AG04450 (cell line): ENCODE measurements at regions not wholly inside any gene's neighbourhood (a gene's known extent, or its start where the extent isn't known, plus 50 kb on each side); places are given as distances from the start of the nearest gene placed in this dataset.

Experiments used
- CTCF ChIA-PET: fragments of 300-600, 350-600 bp; formaldehyde crosslinking; extraction: SDS; loops from one replicate; lab custom pipeline; 2022; ENCODE audit warnings: antibody characterized with exemption, inconsistent platforms; lab: Charles Lee
- POLR2A ChIA-PET: fragments of 350-600 bp; formaldehyde crosslinking; extraction: SDS; loops from one replicate; lab custom pipeline; 2021; ENCODE audit warnings: antibody characterized with exemption, inconsistent platforms; lab: Yijun Ruan, JAX
- DNase-seq: peaks from one replicate; pipeline ENCODE4 v3.0.0-alpha.2; 2011; ENCODE audit warnings: low read depth, low spot score
- H3K27ac ChIP-seq: one replicate; pipeline ENCODE4 v1.5.1; 2012; ENCODE audit warnings: low read depth, low read length, control low read depth
- H3K27me3 ChIP-seq: one replicate; pipeline ENCODE4 v1.6.0; 2012; ENCODE audit warnings: low read length; ENCODE audit not compliant: control insufficient read depth, insufficient read depth
- H3K4me3 ChIP-seq: 2 replicates; pipeline ENCODE4 v1.5.1; 2011; ENCODE audit warnings: mild to moderate bottlenecking, low read depth, low read length, control low read depth
- H3K9me3 ChIP-seq: 2 replicates; pipeline ENCODE4 v1.5.1; 2012; ENCODE audit warnings: low read length; ENCODE audit not compliant: control insufficient read depth, insufficient read depth
- TF ChIP-seq, protein P1 (sequence below): IDR thresholded peaks from 2 replicates; pipeline ENCODE4 v1.5.1; 2011; ENCODE audit warnings: low read depth, low read length, control low read depth, inconsistent platforms

DNA sequence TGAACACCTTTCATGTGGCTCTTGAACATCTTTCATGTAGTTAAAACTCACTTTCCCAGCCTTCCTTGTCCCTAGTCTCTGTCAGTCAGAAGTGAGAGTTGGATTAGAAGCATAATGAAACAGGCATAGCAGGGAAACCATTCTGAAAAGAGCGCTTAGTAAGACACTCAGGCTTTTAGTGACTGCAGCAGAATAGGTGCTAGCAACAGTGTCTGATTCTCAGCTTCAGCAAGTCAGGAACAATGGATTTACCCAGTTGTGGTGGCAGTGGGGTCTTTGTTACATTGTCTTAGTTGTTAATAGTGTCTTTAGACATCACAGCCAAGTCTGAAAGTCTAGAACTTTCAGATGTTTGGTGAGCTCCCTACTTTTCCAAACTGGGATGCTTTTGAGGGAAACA, 177.1 kb upstream of the PCDH7 start:
- peaks cover 2% of the 10 kb centered on the region for H3K27me3 ChIP-seq
- 0 out of 2 replicates have a peak, but pooled peaks cover 7% of the 10 kb centered on the region for H3K9me3 ChIP-seq
- POLR2A ChIA-PET = no interaction called here
- CTCF ChIA-PET = no interaction called here
- H3K4me3 ChIP-seq = no peak overlapping the region
- TF ChIP-seq, protein P1, sequence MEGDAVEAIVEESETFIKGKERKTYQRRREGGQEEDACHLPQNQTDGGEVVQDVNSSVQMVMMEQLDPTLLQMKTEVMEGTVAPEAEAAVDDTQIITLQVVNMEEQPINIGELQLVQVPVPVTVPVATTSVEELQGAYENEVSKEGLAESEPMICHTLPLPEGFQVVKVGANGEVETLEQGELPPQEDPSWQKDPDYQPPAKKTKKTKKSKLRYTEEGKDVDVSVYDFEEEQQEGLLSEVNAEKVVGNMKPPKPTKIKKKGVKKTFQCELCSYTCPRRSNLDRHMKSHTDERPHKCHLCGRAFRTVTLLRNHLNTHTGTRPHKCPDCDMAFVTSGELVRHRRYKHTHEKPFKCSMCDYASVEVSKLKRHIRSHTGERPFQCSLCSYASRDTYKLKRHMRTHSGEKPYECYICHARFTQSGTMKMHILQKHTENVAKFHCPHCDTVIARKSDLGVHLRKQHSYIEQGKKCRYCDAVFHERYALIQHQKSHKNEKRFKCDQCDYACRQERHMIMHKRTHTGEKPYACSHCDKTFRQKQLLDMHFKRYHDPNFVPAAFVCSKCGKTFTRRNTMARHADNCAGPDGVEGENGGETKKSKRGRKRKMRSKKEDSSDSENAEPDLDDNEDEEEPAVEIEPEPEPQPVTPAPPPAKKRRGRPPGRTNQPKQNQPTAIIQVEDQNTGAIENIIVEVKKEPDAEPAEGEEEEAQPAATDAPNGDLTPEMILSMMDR = no peak
- DNase-seq = no peak
- no peak overlapping the region for H3K27ac ChIP-seq

GRCh38 chr4:30553151-30553550, 167.0 kb upstream of the PCDH7 start:
- Histone ChIP-seq H3K27ac (no peak overlapping the region), H3K9me3 (no peaks in the 10 kb centered on the region), H3K4me3 (no peak overlapping the region), H3K27me3 (no peaks in the 10 kb centered on the region)
- no peak for DNase-seq
- CTCF ChIA-PET = no interaction called here
- POLR2A ChIA-PET = no interaction called here
- TF ChIP-seq, protein P1 = no peak

DNA sequence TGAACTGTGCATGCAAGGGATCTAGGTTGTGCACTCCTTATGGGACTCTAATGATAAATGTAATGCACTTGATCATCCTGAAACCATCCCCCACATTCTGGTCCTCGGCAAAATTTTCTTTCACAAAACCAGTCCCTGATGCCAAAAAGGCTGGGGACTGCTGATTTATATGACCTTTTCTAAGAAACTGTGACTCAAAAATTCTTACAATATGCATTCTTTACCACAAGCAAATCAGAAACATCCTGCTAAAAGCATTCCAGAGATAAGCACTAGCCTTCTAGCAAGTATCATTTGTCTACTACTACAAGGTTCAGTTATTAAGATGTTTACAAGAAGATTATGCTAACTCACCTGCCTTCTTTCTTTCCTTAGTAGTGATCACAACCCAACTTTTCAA, 166.5 kb upstream of the PCDH7 start:
- POLR2A ChIA-PET = no interaction called here
- DNase-seq = no peak

DNA sequence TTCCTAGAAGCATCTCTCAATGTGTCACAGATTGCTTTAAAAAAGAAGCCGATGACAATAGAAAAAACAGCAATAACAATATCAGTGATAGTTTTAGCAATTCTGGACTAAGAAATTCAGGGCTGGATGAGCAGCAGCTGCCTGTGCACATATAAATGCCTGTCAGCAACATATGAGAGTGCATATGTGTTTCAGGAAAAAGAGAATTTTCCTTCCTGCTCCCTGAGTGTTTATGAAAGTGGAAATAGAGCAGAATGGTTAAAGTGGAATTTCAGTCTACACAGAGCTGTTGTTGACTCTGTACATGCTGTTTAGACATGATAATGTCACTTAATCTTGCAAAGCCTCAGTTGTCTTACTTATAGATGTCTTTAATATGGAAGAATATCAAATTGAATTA, 164.4 kb upstream of the PCDH7 start:
- Histone ChIP-seq H3K27me3 (no peaks in the 10 kb centered on the region), H3K4me3 (no peak overlapping the region), H3K27ac (no peak overlapping the region), H3K9me3 (no peaks in the 10 kb centered on the region)
- ChIA-PET CTCF (no interaction called here), POLR2A (no interaction called here)
- DNase-seq = no peak
- TF ChIP-seq, protein P1 = no peak

More for the DNA sequence above, 166.5 kb upstream of the PCDH7 start:
- TF ChIP-seq, protein P1 = no peak
- Histone ChIP-seq H3K4me3 (no peak overlapping the region), H3K27ac (no peak overlapping the region), H3K9me3 (no peaks in the 10 kb centered on the region), H3K27me3 (no peaks in the 10 kb centered on the region)
- CTCF ChIA-PET = no interaction called here

DNA sequence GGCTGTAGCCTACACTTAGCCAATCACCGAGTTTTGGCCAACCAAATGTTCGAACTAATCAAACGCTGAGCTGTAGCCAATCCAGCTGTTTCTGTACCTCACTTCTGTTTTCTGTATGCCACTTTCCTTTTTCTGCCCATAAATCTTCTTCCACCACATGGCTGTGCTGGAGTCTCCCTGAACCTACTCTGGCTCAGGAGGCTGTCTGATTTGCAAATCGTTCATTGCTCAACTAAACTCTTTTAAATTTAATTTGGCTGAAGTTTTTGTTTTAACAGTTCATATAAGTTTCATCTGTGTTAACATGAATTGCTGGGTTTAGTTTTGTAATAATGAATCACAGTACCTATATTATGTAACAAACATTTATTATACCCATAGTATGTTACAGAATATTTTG, 160.7 kb upstream of the PCDH7 start:
- no peak for DNase-seq
- H3K9me3 ChIP-seq = no peaks in the 10 kb centered on the region
- H3K27ac ChIP-seq = no peak overlapping the region
- no peak overlapping the region for H3K4me3 ChIP-seq
- ChIA-PET POLR2A (no interaction called here), CTCF (no interaction called here)
- no peaks in the 10 kb centered on the region for H3K27me3 ChIP-seq
- TF ChIP-seq, protein P1 = no peak
